ENCODE measurements at regions not wholly inside any gene's neighbourhood (a gene's known extent, or its start where the extent isn't known, plus 50 kb on each side); places are given as distances from the start of the nearest gene placed in this dataset.

GRCh38 chr15:100714034-100714748 is 111.8 kb downstream of the ASB7 start:
- no peak for TF ChIP-seq ATF7 (IDR thresholded peaks at IDR 0.05)
- no peak for TF ChIP-seq ZNF589 (CRISPR knock-in tag; IDR thresholded peaks at IDR 0.05; ENCODE audit: low read depth)
- no peak for TF ChIP-seq PHB (CRISPR knock-in tag; IDR thresholded peaks at IDR 0.05)
- no peak for TF ChIP-seq ZFX (CRISPR knock-in tag; IDR thresholded peaks at IDR 0.05)
- TF ChIP-seq ETV6 (IDR thresholded peaks at IDR 0.05; ENCODE audit: borderline replicate concordance in 1 of 2, low read depth in 2 of 2, low read length in 1 of 2), result no peak
- TF ChIP-seq ETV6 (CRISPR knock-in tag; IDR thresholded peaks at IDR 0.05; ENCODE audit: borderline replicate concordance), result no peak
- no peak for TF ChIP-seq PKNOX1 (IDR thresholded peaks at IDR 0.05)

Measured in K562 (cell line).